Nephron (organoid): ENCODE measurements at regions not wholly inside any gene's neighbourhood (a gene's known extent, or its start where the extent isn't known, plus 50 kb on each side); places are given as distances from the start of the nearest gene placed in this dataset.

ENCODE experiments used
- H3K27ac Mint-ChIP-seq, 3 experiments: 2 replicates each; pipeline ENCODE4 v1.8.0; 2020; ENCODE audit warnings: mixed read lengths in 3 of 3, mild to moderate bottlenecking in 2 of 3, moderate library complexity in 1 of 3
- H3K27me3 Mint-ChIP-seq: 2 replicates; pipeline ENCODE4 v1.8.0; 2021; ENCODE audit warnings: low read depth, mild to moderate bottlenecking, moderate library complexity, mixed read lengths
- H3K36me3 Mint-ChIP-seq: 2 replicates; pipeline ENCODE4 v1.8.0; 2020; ENCODE audit warnings: low read depth, mixed read lengths
- H3K4me1 Mint-ChIP-seq: 2 replicates; pipeline ENCODE4 v1.8.0; 2020; ENCODE audit warnings: mixed read lengths
- H3K4me3 Mint-ChIP-seq, 3 experiments: 2 replicates each; pipeline ENCODE4 v1.8.0; 2020; ENCODE audit warnings: mild to moderate bottlenecking in 3 of 3, mixed read lengths in 3 of 3, moderate library complexity in 2 of 3
- H3K9me3 Mint-ChIP-seq: 2 replicates; pipeline ENCODE4 v1.8.0; 2020; ENCODE audit warnings: mixed read lengths
- CTCF ChIP-seq, 3 experiments: fragments of 200-600 bp; sonication (generic); IDR thresholded peaks; one replicate each; pipeline ENCODE4 v1.5.0; 2021; ENCODE audit warnings: antibody characterized with exemption in 3 of 3; ENCODE audit not compliant: unreplicated experiment in 3 of 3

GRCh38 chr18:30334781-30335180, 707.8 kb downstream of the DSC3 start:
- H3K36me3 Mint-ChIP-seq = no peaks in the 10 kb centered on the region
- no peaks in the 10 kb centered on the region for H3K4me1 Mint-ChIP-seq
- TF ChIP-seq CTCF (IDR thresholded peaks at IDR 0.05; ENCODE audit: unreplicated experiment in 3 of 3) = no peak
- no peak overlapping the region for H3K27ac Mint-ChIP-seq
- no peaks in the 10 kb centered on the region for H3K9me3 Mint-ChIP-seq
- H3K27me3 Mint-ChIP-seq = no peaks in the 10 kb centered on the region
- no peak overlapping the region for H3K4me3 Mint-ChIP-seq

DNA sequence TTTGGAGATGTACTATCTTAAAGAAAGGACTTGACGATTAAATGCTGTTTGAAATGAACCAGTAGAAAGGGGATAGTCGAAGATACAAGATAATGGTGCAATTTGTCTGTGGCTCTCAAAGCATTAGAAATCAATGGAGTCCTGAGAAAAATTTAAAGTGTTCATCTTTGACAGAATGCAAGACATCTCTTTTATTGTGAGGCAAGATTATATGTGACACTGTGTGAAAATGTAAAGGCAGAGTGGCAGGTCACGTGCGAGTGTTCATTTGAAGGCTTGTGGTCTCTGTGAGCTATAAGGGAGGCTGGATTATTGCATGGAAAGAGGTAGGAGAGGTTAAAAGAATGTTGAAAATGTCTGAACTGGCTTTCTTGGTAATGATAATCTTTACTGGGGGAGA, 709.2 kb downstream of the DSC3 start:
- Mint-ChIP-seq H3K36me3 (no peaks in the 10 kb centered on the region), H3K27ac (no peak overlapping the region), H3K9me3 (no peaks in the 10 kb centered on the region), H3K4me1 (no peaks in the 10 kb centered on the region), H3K4me3 (no peak overlapping the region), H3K27me3 (no peaks in the 10 kb centered on the region)
- no peak for TF ChIP-seq CTCF (IDR thresholded peaks at IDR 0.05; ENCODE audit: unreplicated experiment in 3 of 3)

- Mint-ChIP-seq H3K4me1 (no peaks in the 10 kb centered on the region), H3K36me3 (no peaks in the 10 kb centered on the region), H3K27ac (no peak overlapping the region), H3K4me3 (no peak overlapping the region), H3K9me3 (no peaks in the 10 kb centered on the region), H3K27me3 (no peaks in the 10 kb centered on the region)
- TF ChIP-seq CTCF (IDR thresholded peaks at IDR 0.05; ENCODE audit: unreplicated experiment in 3 of 3) = no peak
Measured at GRCh38 chr18:30328839-30329238, 713.7 kb downstream of the DSC3 start.

GRCh38 chr18:30302181-30302580, 740.4 kb downstream of the DSC3 start:
- H3K9me3 Mint-ChIP-seq = no peaks in the 10 kb centered on the region
- H3K36me3 Mint-ChIP-seq = no peaks in the 10 kb centered on the region
- H3K27me3 Mint-ChIP-seq = no peaks in the 10 kb centered on the region
- no peak for TF ChIP-seq CTCF (IDR thresholded peaks at IDR 0.05; ENCODE audit: unreplicated experiment in 3 of 3)
- no peak overlapping the region for H3K27ac Mint-ChIP-seq
- no peak overlapping the region for H3K4me3 Mint-ChIP-seq
- H3K4me1 Mint-ChIP-seq = no peaks in the 10 kb centered on the region

DNA sequence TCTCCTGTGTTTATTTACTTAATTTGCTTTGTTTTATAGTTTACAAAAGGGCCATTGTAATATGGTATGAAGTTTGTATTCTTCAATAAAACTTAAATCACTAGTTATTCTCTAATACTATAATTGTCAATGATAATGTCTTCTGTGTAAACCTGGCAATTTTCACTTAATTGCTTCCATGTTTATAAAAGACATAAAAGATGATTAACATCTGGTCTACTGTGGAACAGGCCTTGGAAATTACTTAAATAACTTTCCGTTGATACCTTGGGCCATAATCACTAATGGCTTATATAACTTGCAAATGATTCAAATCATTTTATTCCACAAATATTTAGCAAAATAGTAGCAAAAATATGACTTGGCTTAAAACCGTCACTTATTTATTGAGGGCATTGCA, 743.8 kb downstream of the DSC3 start:
- Mint-ChIP-seq H3K4me1 (no peaks in the 10 kb centered on the region), H3K27me3 (no peaks in the 10 kb centered on the region), H3K4me3 (no peak overlapping the region), H3K27ac (no peak overlapping the region), H3K36me3 (no peaks in the 10 kb centered on the region), H3K9me3 (no peaks in the 10 kb centered on the region)
- TF ChIP-seq CTCF (IDR thresholded peaks at IDR 0.05; ENCODE audit: unreplicated experiment in 3 of 3) = no peak

- Mint-ChIP-seq H3K27me3 (no peaks in the 10 kb centered on the region), H3K4me1 (peaks cover 7% of the 10 kb centered on the region), H3K27ac (no peak overlapping the region), H3K36me3 (no peaks in the 10 kb centered on the region), H3K9me3 (no peaks in the 10 kb centered on the region), H3K4me3 (no peak overlapping the region)
- no peak for TF ChIP-seq CTCF (IDR thresholded peaks at IDR 0.05; ENCODE audit: unreplicated experiment in 3 of 3)
Measured at GRCh38 chr18:30288662-30289414, 753.7 kb downstream of the DSC3 start.
